Prostate gland (tissue), 2 donors: ENCODE measurements at regions not wholly inside any gene's neighbourhood (a gene's known extent, or its start where the extent isn't known, plus 50 kb on each side); places are given as distances from the start of the nearest gene placed in this dataset.

Experiments
- CTCF ChIP-seq, 4 experiments: fragments of 200-600 bp in 2 of 4; fragments of 450-650 bp in 2 of 4; sonication (generic) in 2 of 4; IDR thresholded peaks; 1 replicate in 3 of 4; 2 replicates in 1 of 4; pipeline ENCODE4 v1.5.1; 2016 to 2019; ENCODE audit warnings: antibody characterized with exemption in 4 of 4, mild to moderate bottlenecking in 2 of 4, moderate library complexity in 2 of 4
- POLR2A ChIP-seq: fragments of 450-650 bp; IDR thresholded peaks from one replicate; pipeline ENCODE4 v1.6.1; 2016; ENCODE audit warnings: antibody characterized with exemption, mild to moderate bottlenecking
- POLR2AphosphoS5 ChIP-seq: sonication (generic); formaldehyde crosslinking; IDR thresholded peaks from one replicate; pipeline ENCODE4 v1.6.1; 2017; ENCODE audit warnings: antibody characterized with exemption

- TF ChIP-seq CTCF (IDR thresholded peaks at IDR 0.05) (no peak), POLR2AphosphoS5 (no peak), POLR2A (no peak)
Measured at GRCh38 chr9:129554649-129555048, 66.3 kb downstream of the C9orf50 start.
